Effector memory CD4-positive, alpha-beta T cell (primary cell): ENCODE measurements at regions not wholly inside any gene's neighbourhood (a gene's known extent, or its start where the extent isn't known, plus 50 kb on each side); places are given as distances from the start of the nearest gene placed in this dataset.

Source experiments
- DNase-seq, 3 donors: peaks; one replicate each; pipeline ENCODE4 v3.0.0-alpha.2; 2020
- H3K27ac ChIP-seq: 2 replicates; pipeline ENCODE4 v1.7.0; 2013; ENCODE audit warnings: mild to moderate bottlenecking, low read length, moderate library complexity; ENCODE audit not compliant: insufficient read depth, poor library complexity, severe bottlenecking
- H3K27me3 ChIP-seq: replicated peaks from 2 replicates; pipeline ENCODE4 v1.7.0; 2013; ENCODE audit warnings: mild to moderate bottlenecking, low read length; ENCODE audit not compliant: insufficient read depth, control insufficient read depth, poor library complexity, severe bottlenecking
- H3K36me3 ChIP-seq: 2 replicates; pipeline ENCODE4 v1.7.0; 2013; ENCODE audit warnings: mild to moderate bottlenecking, low read length, moderate library complexity; ENCODE audit not compliant: control insufficient read depth, insufficient read depth
- H3K4me1 ChIP-seq: 2 replicates; pipeline ENCODE4 v1.7.0; 2013; ENCODE audit warnings: low read length, mild to moderate bottlenecking; ENCODE audit not compliant: control insufficient read depth, insufficient read depth, poor library complexity, severe bottlenecking
- H3K4me3 ChIP-seq: 2 replicates; pipeline ENCODE4 v1.7.0; 2013; ENCODE audit warnings: low read length, low read depth, mild to moderate bottlenecking; ENCODE audit not compliant: insufficient read depth, poor library complexity, severe bottlenecking
- H3K9me3 ChIP-seq: 2 replicates; pipeline ENCODE4 v1.7.0; 2013; ENCODE audit warnings: mild to moderate bottlenecking, low read length, moderate library complexity; ENCODE audit not compliant: control insufficient read depth

DNA sequence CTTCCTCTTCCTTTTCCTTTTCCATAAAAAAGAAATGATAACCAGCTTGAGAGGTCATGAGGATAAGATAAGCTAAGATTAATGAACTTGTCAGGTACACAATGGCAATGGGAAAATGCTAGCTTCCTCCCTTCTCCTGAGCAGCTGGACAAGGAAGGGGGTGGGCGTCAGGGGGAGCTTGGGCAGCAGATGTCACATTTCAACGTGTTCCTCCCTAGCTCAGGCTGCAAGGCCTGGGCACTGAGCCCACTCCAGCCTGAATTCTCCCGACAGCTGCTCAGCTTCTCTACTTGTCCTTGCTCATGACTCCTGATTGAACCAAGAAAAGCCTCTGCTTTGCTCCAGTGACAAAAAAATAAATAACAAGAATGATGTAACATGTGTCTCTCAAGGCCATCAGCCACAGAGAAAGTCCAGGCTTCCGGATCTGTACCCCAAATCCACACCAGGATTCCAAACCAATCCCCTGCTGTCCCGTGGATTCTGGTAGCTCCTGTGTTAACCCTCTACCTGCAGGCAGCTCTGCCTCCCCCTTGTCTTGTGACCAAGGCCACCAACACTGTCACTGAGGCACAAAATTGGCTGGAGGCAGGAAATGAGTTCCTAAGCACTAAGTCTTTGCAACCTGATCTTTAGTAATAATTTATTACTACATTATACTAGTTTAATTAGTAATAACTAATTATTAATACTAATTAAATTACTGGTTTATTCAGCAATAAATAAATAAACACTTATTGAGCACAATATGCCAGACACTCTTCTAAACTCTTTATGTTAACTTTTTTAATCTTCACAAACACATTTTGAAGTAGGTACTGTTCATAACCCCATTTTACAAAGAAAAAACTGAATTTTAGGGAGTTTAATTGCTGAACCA lies 146.5 kb downstream of the CCDC34 start:
- Histone ChIP-seq H3K27ac (no peak overlapping the region), H3K4me3 (no peak overlapping the region), H3K36me3 (no peaks in the 10 kb centered on the region), H3K9me3 (no peaks in the 10 kb centered on the region), H3K4me1 (no peaks in the 10 kb centered on the region), H3K27me3 (no peaks in the 10 kb centered on the region)
- DNase-seq = no peak

DNA sequence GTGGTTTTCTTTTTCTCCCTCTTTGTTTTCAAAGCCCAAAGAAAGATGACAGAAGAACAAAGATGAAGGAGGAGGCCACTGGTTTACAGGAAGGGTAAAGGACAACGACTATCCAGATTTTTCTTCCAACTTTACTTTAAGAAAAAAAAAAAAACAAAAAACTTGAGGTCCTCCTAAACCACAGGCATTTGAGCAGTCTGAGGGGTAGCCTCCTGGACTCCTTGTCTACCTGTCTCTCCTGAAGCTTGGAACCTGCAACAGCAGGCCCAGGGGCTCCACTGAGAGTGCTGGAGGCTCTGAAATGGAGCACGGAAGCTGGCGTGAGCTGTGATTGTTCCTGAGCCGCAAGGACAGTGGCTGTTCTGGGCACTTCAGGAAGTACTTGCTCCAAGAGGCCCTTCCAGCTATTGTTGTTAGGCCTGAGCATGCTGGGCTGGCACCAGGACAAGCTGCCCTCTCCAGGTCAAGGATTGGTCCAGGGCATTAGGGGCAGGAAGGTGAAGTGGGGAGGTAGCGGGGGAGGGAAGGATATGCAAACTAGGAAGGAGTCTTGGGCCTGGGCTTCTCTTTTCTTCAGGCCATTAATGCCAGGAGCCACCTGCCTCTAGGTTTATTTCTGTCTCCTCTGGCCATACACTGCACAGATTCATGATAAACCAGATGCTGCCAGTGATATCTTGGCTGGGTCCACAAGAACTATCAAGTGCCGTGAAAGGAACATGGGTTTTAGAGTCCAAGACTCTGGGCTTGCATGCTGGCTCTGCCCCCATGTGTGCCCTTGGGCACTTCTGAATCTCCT lies 147.3 kb downstream of the CCDC34 start:
- DNase-seq = no peak
- no peak overlapping the region for H3K27ac ChIP-seq
- H3K36me3 ChIP-seq = no peaks in the 10 kb centered on the region
- H3K9me3 ChIP-seq = no peaks in the 10 kb centered on the region
- no peaks in the 10 kb centered on the region for H3K27me3 ChIP-seq
- H3K4me1 ChIP-seq = no peaks in the 10 kb centered on the region
- H3K4me3 ChIP-seq = no peak overlapping the region

DNA sequence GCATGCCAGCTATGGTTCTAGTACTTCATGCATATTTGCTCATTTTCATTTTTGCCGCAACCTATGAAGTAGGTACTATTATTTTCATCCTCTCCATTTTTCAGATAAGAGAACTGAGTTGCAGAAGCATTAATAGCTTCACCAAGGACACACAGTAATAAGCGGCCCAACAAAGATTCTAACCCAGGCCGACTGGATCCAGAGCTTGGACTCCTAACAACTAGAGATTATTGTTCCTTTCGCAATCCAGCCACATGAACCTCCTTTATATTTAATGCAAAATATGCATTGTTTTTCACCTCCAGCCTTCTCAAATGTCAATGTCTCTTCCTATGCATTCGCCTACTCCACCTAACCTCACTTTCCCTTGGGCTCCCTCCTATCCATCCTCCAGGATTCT lies 148.3 kb downstream of the CCDC34 start:
- H3K27me3 ChIP-seq = no peaks in the 10 kb centered on the region
- no peak overlapping the region for H3K4me3 ChIP-seq
- no peaks in the 10 kb centered on the region for H3K4me1 ChIP-seq
- no peaks in the 10 kb centered on the region for H3K9me3 ChIP-seq
- no peak overlapping the region for H3K27ac ChIP-seq
- DNase-seq = no peak
- H3K36me3 ChIP-seq = no peaks in the 10 kb centered on the region

DNA sequence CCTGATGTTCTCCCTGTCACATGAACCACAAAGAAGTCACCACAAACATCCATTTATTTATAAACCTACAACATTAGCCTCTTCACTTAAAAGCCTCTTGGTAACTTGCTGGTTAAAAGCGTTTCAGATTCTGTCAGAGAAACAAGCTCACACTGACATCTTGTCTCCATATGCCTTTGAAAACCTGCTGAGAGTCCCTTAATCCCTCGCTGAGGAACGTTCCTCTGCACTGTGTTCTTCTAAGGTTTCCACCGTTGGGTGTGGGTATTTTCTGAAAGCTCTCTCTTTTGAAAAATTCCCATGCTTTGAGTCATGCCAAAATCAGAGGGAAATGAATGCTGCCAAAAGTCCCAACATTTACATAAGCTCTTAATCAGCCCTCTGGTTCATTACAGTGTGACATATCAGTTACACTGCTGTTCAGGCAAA lies 149.8 kb downstream of the CCDC34 start:
- no peaks in the 10 kb centered on the region for H3K27me3 ChIP-seq
- no peaks in the 10 kb centered on the region for H3K36me3 ChIP-seq
- DNase-seq = no peak
- no peaks in the 10 kb centered on the region for H3K9me3 ChIP-seq
- H3K4me3 ChIP-seq = no peak overlapping the region
- no peak overlapping the region for H3K27ac ChIP-seq
- H3K4me1 ChIP-seq = no peaks in the 10 kb centered on the region

DNA sequence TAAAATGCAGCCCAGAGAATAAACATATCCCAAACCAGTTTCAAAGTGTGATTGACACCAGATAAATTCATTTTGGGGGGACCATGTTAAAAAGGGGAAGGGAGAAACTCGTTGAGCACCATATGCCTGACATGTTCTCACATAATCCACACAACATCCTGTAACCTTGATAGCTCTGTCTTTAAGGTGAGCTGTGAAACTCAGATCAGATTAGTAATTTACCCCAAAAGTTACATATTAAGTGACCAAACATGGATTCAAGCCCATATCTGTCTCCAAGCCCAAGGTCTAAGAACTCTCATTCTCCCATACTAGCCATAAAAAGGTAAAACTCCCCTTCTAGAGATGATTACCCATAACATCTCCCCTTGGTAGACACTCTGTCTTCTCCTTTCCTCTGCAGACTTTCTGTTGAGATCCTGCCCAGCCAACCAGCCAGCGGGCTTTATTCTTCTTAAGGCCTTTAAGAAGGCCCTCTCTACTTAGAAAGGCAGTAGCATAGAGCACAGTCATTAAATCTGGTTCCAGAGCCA lies 150.7 kb downstream of the CCDC34 start:
- DNase-seq = no peak
- Histone ChIP-seq H3K9me3 (no peaks in the 10 kb centered on the region), H3K27ac (no peak overlapping the region), H3K27me3 (no peaks in the 10 kb centered on the region), H3K36me3 (no peaks in the 10 kb centered on the region), H3K4me3 (no peak overlapping the region), H3K4me1 (no peaks in the 10 kb centered on the region)

DNA sequence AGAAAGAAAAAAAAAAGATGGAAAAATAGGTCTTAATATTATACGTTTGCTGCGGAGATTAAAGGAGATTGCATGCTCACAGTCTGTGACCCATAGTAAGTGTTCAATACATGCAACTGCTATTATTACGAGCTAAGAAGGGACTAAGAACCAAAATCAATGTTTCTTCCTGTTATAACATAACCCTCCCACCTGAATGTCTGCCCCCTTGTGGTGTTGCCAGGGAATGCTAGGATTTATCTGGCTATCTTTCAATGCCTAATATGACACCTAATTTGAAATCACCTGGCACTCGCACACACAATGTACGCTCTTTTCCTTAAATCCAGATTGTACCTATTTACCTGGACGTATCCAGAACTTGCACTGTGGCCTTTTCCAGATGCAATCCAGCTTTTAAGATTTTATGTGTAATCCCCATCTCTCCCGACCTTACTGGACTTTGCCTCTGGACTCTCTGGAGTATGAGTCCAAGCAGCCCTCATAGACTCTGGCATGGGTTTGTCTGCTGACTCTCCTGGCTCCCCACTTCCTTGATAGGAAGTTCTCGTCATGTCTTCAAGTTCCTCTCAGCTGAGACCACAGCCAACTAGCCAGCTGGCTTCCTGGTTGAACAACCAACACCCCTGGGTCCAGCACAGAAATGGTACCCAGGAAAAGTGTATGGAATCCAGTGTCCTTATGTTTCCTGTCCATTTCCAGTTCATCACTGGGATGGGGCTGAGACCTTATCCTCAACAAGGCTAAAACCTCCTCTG lies 151.5 kb downstream of the CCDC34 start:
- DNase-seq = no peak
- Histone ChIP-seq H3K4me1 (no peaks in the 10 kb centered on the region), H3K4me3 (no peak overlapping the region), H3K36me3 (no peaks in the 10 kb centered on the region), H3K27ac (no peak overlapping the region), H3K9me3 (no peaks in the 10 kb centered on the region), H3K27me3 (no peaks in the 10 kb centered on the region)

DNA sequence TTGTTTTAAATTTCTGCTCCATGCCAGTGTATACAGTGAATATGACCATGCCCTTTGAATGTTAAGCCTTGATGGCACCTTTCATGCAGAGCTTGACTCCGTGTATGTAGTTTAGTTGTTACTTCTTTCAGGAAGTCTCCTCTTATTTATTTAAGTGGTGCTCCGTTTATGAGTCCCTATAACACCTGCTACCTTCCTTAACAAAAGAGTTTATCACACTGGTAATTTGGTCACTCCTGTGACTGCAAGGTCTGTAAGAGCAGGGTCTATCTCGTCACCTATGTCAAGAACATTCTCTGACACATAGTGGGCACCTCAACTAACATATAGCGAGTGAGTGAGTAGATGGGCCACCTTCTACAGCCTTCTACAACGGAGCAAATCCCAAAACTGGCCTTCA lies 152.5 kb downstream of the CCDC34 start:
- Histone ChIP-seq H3K27ac (no peak overlapping the region), H3K27me3 (no peaks in the 10 kb centered on the region)
- DNase-seq = no peak

DNA sequence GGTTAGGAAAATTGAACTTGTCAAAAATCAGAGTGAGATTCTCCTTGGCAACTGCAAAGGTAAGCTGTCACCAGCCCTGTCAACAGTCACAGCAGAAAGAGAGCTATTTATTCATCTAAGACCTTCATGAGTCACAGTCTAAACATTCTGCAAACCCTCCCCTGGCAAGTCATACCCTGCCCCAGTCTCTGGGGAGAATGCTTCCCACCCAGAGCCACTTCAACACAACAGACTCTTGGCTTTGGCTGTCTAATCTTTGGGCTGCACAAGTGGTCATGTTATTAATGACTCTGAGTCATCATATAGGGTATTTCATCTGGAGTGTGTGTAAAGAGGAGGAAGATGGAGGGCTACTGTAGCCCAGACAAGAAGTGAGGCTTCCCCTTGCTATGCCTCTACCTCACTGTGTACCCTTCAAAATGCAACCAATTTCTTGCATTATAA lies 153.4 kb downstream of the CCDC34 start:
- H3K36me3 ChIP-seq = no peaks in the 10 kb centered on the region
- H3K4me3 ChIP-seq = no peak overlapping the region
- no peak overlapping the region for H3K27ac ChIP-seq
- no peaks in the 10 kb centered on the region for H3K27me3 ChIP-seq
- H3K4me1 ChIP-seq = no peaks in the 10 kb centered on the region
- DNase-seq = no peak
- no peaks in the 10 kb centered on the region for H3K9me3 ChIP-seq

More for the DNA sequence above, 152.5 kb downstream of the CCDC34 start:
- H3K9me3 ChIP-seq = no peaks in the 10 kb centered on the region
- no peaks in the 10 kb centered on the region for H3K36me3 ChIP-seq
- H3K4me3 ChIP-seq = no peak overlapping the region
- no peaks in the 10 kb centered on the region for H3K4me1 ChIP-seq

DNA sequence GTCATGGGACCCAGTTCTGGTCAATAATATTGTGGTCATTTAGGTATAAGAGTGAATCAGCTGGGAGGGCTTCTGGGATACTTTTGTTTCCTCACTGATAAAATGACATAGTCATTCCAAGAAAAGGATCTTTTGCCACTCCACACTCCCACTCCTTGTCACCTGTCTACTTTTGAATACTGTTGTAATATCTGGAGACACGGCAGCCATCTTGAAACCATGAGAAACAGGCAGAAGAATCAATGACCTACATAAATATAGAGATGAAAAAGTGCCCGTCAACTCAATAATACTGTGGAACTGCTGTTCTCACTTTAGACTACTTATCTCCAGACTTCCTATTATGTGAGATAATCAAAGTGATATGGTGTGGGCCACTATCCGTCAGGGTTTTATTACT lies 154.2 kb downstream of the CCDC34 start:
- no peak overlapping the region for H3K27ac ChIP-seq
- DNase-seq = no peak
- H3K27me3 ChIP-seq = no peaks in the 10 kb centered on the region
- no peak overlapping the region for H3K4me3 ChIP-seq
- H3K9me3 ChIP-seq = no peaks in the 10 kb centered on the region
- H3K4me1 ChIP-seq = no peaks in the 10 kb centered on the region
- H3K36me3 ChIP-seq = no peaks in the 10 kb centered on the region
